8988T (cell line): ENCODE measurements at regions not wholly inside any gene's neighbourhood (a gene's known extent, or its start where the extent isn't known, plus 50 kb on each side); places are given as distances from the start of the nearest gene placed in this dataset.
"Not testable (repeated sequence)": the region's sequence is repeated elsewhere in the genome, so short reads cannot be mapped to it uniquely, and the experiment has no call there.

ENCODE experiments used
- DNase-seq: peaks from one replicate; pipeline ENCODE4 v3.0.0; 2011

DNA sequence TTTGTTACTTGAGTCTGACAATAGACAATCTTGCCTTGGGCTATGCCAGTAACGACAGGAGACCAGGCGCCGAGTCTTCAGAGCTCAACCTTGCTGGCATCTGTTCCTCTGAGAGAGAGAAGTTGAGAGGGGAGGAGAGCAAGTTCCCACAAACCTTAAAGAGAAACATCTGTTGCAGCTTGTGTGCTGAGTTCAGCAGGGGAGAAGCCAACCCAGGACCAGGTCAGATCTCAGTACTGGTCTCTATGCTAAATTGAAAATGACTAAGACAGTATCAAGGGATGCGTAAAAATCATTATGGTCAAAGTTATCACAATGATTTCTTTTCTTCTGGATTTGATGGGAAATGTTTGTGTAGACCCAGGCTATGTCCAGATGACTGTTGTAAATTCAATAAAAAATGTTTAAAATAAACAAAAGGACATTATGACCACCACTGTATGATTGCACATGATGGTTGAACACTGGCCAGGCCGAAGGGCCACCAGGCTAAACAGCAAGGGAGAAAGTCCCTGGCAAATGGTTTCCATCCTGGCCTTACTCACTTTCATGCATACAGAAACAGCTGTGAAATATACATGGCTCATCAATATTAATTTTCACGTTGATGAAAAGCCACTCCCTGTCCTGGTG, 100.3 kb upstream of the PMAIP1 start:
- no peak for DNase-seq

DNA sequence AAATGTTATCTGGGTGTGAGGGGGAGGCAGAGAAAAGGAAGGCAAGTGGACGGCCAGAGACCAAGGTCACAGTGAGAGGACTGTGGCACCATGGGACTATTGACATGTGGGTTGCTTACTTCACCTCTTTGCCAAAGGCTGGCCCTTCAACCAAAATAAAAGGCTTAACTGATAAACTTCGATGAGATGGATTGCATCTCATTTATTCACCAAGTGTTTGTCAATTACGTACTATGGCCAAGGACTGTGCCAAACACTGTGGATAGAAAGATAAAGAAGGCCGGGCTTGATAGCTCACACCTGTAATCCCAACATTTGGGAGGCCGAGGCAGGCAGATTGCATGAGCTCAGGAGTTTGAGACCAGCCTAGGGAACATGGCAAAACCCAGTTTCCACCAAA, 98.7 kb upstream of the CCBE1 start:
- DNase-seq = no peak

- no peak for DNase-seq
Observed at GRCh38 chr18:59792353-59792752, 95.1 kb upstream of the CCBE1 start.

GRCh38 chr18:59790346-59790936, 93.2 kb upstream of the CCBE1 start:
- not testable (repeated sequence) for DNase-seq

- no peak for DNase-seq
Observed at GRCh38 chr18:59788791-59789106, 91.5 kb upstream of the CCBE1 start.

GRCh38 chr18:59787998-59788790, 91.0 kb upstream of the CCBE1 start:
- DNase-seq = no peak

- no peak for DNase-seq
Observed at GRCh38 chr18:59784694-59785093, 87.5 kb upstream of the CCBE1 start.

GRCh38 chr18:59783138-59783537, 85.9 kb upstream of the CCBE1 start:
- peak; percentile 11 for DNase-seq

DNA sequence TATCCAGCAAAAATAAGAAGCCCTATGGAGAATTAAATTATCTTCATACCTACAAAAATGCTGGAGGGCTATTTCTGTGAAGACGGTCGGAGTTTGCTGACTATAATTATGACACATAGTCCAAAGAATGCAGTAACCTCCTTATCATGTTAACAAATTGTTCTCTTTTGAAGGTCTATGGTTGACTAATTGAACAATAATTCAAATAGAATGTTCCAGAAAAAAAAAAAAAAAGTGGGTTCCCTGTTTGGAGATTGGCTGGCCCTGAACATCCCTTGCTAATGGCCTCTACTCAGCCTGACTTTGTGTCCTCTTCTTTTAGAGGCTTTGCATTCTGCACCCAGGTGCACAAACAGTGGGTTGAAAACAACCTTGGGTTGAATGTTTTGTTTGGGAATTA, 82.8 kb upstream of the CCBE1 start:
- DNase-seq = no peak

DNA sequence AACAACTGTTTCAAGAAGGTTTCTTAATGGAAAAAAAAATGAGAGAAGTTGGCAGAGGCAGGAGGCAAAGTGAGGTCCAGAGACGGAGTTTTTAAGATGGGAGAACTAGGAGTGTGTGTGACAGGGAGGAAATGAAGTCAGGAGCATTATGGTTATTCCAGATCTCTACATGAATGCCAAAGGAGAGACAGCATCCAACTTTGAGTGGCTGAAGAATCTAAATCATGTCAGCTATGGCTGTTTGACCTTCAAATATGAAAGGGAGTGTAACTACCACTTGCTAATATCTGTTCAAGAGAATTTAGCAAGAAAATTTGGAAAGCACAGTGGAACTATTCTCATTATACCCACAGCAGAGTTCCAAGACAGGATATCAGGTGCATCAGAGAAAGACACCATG, 81.2 kb upstream of the CCBE1 start:
- DNase-seq = no peak

GRCh38 chr18:59777636-59778035, 80.4 kb upstream of the CCBE1 start:
- no peak for DNase-seq

- no peak for DNase-seq
Observed at GRCh38 chr18:59769129-59769865, 72.1 kb upstream of the CCBE1 start.

DNA sequence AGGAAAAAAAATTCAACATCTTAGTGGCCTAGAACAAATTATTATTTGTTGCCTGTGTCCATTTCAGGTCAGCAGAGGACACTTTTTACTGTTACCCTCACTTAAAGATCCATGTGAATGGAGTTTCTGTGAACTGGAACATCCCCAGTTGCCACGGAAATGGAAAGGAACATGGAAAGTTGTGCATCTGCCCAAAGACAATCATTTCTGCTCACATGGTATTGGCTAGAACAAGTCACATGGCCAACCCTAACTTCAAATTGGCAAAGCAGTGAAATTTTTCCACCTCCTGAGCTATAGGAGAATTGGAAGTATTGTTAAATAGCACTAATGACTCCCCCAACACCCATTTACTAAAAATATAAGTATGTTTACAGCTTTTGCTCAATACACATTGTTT, 71.2 kb upstream of the CCBE1 start:
- no peak for DNase-seq

DNA sequence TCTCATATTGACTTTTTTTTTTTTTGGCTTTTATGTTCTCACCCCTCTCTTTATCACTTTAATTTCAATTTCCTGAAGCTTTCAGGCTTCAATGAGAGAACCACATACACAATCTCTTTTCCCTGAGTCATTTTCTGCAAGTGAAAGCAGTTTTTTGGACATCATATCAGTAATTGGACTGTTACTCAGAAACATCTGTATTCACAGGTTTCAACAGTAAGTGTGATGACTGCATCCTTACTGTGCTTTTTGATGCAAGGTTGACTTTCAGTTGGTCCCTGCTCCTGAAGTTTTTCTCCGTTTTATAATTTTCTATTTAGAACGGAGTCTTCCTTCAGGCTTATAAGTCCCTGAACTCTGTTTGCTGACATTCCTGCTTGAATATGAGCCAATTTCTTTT, 70.5 kb upstream of the CCBE1 start:
- no peak for DNase-seq

DNA sequence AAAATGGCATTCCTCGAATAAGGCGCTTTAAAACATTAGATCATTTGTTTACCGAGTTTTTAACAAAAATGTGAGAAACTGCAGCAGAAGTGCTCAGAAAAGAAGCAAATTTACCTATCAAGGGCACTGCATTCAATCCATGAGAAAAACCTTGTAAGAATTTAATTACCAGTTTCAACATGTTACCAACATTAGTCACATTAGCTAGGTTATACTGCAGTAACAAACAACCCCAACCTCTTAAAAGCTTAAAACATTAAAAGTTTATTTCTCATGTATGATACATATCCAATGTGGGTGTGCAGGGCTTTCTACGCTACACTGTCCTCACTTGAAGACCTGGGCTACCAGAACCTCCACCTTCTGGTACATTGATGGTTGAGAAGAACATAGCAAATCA, 68.1 kb upstream of the CCBE1 start:
- no peak for DNase-seq

- no peak for DNase-seq
Observed at GRCh38 chr18:59764281-59764680, 67.1 kb upstream of the CCBE1 start.

DNA sequence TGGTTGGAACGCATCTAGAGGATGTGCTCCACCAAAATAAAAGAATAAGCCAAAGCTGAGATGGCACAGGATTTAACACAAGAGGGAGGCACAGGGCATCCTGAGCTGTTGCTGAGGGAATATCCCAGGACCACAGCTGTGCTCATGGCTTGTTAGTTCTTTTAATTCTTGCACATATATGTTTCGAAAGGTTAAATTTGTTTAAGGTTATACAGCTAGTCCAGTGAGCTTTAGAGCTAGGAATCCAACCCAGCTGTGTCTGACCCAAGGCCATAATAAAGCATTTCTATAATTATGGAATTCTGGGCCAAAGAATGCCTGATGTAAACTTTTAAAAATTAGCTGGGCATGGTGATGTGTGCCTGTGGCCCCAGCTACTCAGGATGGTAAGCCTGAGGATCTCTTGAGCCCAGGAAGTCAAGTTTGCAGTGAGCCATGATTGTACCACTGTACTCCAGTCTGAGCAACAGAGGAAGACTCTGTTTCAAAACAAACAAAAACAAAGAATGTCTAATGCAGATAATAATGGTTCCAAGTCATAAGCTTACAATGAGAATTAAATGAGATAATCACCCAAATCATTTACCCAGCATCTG, 66.4 kb upstream of the CCBE1 start:
- no peak for DNase-seq

DNA sequence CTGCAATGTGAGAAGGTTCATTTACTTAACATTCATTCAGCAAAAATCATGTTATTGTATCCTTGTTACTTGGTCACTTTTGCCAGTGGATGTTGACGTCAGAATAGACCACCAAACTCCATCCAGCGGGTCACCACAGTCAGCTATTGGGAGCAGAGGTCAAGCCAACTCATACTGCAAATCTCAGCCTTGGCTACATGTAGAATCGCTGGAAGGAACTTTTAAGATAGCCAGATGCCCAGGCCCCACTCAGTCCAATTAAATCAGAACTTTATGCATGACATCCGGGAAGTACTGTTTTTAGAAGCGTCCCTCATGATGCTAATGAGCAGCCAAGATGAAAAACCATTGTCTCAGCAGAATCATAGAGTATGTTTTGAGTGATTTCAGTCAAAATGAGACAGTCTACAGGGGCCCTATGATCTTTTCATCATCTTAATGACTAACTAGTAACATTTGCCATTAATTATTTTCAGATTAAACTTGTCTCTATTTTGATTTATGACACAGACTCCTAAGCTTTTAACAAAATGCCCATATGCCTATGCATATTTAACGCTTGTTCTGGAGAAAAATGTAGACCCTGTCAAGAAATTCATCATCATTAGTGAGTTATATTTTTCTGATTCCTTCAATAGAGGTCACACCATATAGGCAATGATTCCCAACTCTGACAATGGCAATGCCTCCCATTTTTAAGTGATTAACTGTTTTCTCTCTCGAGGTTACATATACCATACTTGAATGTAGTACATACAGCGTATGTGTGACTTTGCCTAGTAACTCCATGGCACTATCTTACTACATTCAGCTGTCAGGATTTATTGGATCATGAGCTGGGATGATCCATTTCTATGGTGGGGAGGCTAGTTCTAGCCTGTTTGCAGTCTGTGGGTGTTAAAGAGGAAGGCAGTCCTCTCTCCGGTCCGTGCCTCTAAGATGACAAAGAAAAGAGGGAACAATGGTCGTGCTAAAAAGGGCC, 63.7 kb upstream of the CCBE1 start:
- no peak for DNase-seq

DNA sequence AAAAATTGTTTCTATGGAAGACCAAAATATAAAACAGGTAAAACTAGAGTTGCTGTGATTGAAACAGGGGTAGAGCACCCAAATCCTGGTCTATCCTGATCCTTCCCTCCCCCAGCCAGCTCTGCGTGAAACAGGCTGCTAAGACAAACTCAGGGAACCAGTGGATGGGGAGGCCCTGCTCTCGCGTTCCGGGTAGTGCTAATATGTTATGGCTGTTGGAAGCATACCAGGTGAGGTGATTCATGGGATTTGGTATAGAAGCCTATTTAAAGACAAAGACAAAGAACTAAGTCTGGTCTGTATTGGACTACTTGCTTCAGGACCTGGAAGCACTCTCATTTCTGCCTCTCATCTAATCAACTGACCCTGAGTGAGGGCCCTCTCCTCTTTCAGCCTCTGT, 63.0 kb upstream of the CCBE1 start:
- no peak for DNase-seq

DNA sequence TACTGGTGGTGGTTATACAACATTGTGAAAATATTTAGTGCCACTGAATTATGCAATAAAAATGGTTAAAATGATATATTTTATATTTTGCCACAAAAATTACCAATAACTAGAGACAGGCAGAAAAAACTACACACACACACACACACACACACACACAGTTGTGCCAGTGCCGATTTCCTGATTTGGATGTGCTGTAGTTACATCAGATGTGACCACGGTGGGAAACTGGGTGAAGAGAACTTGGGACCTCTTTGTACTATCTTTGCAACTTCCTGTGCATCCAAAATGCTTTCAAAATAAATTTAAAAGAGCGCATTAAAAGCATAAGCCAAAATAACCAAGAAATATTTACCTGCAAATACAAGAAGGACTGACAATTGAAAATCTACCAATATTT, 61.6 kb upstream of the CCBE1 start:
- DNase-seq = no peak

- no peak for DNase-seq
Observed at GRCh38 chr18:59758106-59758505, 60.9 kb upstream of the CCBE1 start.

GRCh38 chr18:59752666-59753065, 55.4 kb upstream of the CCBE1 start:
- DNase-seq = no peak
